ENCODE measurements at regions not wholly inside any gene's neighbourhood (a gene's known extent, or its start where the extent isn't known, plus 50 kb on each side); places are given as distances from the start of the nearest gene placed in this dataset.
"Not testable (repeated sequence)": the region's sequence is repeated elsewhere in the genome, so short reads cannot be mapped to it uniquely, and the experiment has no call there.

GRCh38 chr14:101323111-101323510 is 238.2 kb upstream of the DIO3 start:
- Histone ChIP-seq H3K4me3 (ENCODE audit: low read length) (no peak overlapping the region), H3K27me3 (ENCODE audit: insufficient read depth, low read depth, low read length) (no peaks in the 10 kb centered on the region), H3K9me3 (ENCODE audit: low read length) (peaks cover 3% of the 10 kb centered on the region), H3K36me3 (ENCODE audit: insufficient read depth, low read length) (no peaks in the 10 kb centered on the region), H3K79me2 (replicated peaks; ENCODE audit: insufficient read depth, low read length) (no peaks in the 10 kb centered on the region), H3K9me2 (ENCODE audit: insufficient read depth, low read length) (no peaks in the 10 kb centered on the region), H3K9ac (ENCODE audit: low read length) (no peak overlapping the region), H3F3A (ENCODE audit: insufficient read depth, low read length, poor library complexity, severe bottlenecking) (no peaks in the 10 kb centered on the region), H3K27ac (ENCODE audit: low read length) (no peak overlapping the region), H3K4me2 (ENCODE audit: low read length) (no peak overlapping the region), H4K20me1 (ENCODE audit: insufficient read depth) (no peaks in the 10 kb centered on the region), H2AFZ (ENCODE audit: low read depth, low read length) (no peak overlapping the region)
- TF ChIP-seq TAF1 (IDR thresholded peaks at IDR 0.05; ENCODE audit: low read depth), result no peak
- no peak for TF ChIP-seq RAD21 (conservative IDR thresholded peaks at IDR 0.05)
- no peak for TF ChIP-seq POLR2AphosphoS5 (IDR thresholded peaks at IDR 0.05)

- H3K36me3 ChIP-seq (ENCODE audit: insufficient read depth, low read length); H3K9me3 ChIP-seq (ENCODE audit: low read length); H3K27ac ChIP-seq (ENCODE audit: low read length); H3K9ac ChIP-seq (ENCODE audit: low read length); H3K4me3 ChIP-seq (ENCODE audit: low read length); H3K27me3 ChIP-seq (ENCODE audit: insufficient read depth, low read depth, low read length); H3K9me2 ChIP-seq (ENCODE audit: insufficient read depth, low read length); H3F3A ChIP-seq (ENCODE audit: insufficient read depth, low read length, poor library complexity, severe bottlenecking); H4K20me1 ChIP-seq (ENCODE audit: insufficient read depth); H2AFZ ChIP-seq (ENCODE audit: low read depth, low read length); H3K79me2 ChIP-seq (replicated peaks; ENCODE audit: insufficient read depth, low read length); H3K4me2 ChIP-seq (ENCODE audit: low read length): not testable (repeated sequence)
Measured at GRCh38 chr14:101323614-101324235, 237.6 kb upstream of the DIO3 start.

- H4K20me1 ChIP-seq (ENCODE audit: insufficient read depth), result no peaks in the 10 kb centered on the region
- no peaks in the 10 kb centered on the region for H3K36me3 ChIP-seq (ENCODE audit: insufficient read depth, low read length)
- no peak overlapping the region for H3K9ac ChIP-seq (ENCODE audit: low read length)
- H3K79me2 ChIP-seq (replicated peaks; ENCODE audit: insufficient read depth, low read length), result no peaks in the 10 kb centered on the region
- H3K9me2 ChIP-seq (ENCODE audit: insufficient read depth, low read length), result no peaks in the 10 kb centered on the region
- no peak overlapping the region for H3K4me3 ChIP-seq (ENCODE audit: low read length)
- TF ChIP-seq TAF1 (IDR thresholded peaks at IDR 0.05; ENCODE audit: low read depth), result no peak
- no peak for TF ChIP-seq REST (IDR thresholded peaks at IDR 0.05; ENCODE audit: borderline replicate concordance)
- no peak for TF ChIP-seq MXI1 (conservative IDR thresholded peaks at IDR 0.05; ENCODE audit: poor library complexity, severe bottlenecking)
- no peak for TF ChIP-seq CTCF (IDR thresholded peaks at IDR 0.05; ENCODE audit: poor library complexity, severe bottlenecking)
- no peak for TF ChIP-seq SMC3 (conservative IDR thresholded peaks at IDR 0.05; ENCODE audit: poor library complexity)
- TF ChIP-seq EZH2 (IDR thresholded peaks at IDR 0.05; ENCODE audit: borderline replicate concordance, insufficient read depth, low read length, poor library complexity, severe bottlenecking), result no peak
- TF ChIP-seq EP300 (conservative IDR thresholded peaks at IDR 0.05; ENCODE audit: poor library complexity, severe bottlenecking), result no peak
- no peak for TF ChIP-seq RAD21 (conservative IDR thresholded peaks at IDR 0.05)
- TF ChIP-seq POLR2AphosphoS5 (IDR thresholded peaks at IDR 0.05), result no peak
- no peaks in the 10 kb centered on the region for H3F3A ChIP-seq (ENCODE audit: insufficient read depth, low read length, poor library complexity, severe bottlenecking)
- no peaks in the 10 kb centered on the region for H3K27me3 ChIP-seq (ENCODE audit: insufficient read depth, low read depth, low read length)
- no peak overlapping the region for H3K27ac ChIP-seq (ENCODE audit: low read length)
- H3K4me2 ChIP-seq (ENCODE audit: low read length), result no peak overlapping the region
- peaks cover 3% of the 10 kb centered on the region for H3K9me3 ChIP-seq (ENCODE audit: low read length)
- no peak overlapping the region for H2AFZ ChIP-seq (ENCODE audit: low read depth, low read length)
Measured at GRCh38 chr14:101325319-101325718, 236.0 kb upstream of the DIO3 start.

All from neural cell (in vitro differentiated cells).